NT2/D1 (cell line): ENCODE measurements at regions not wholly inside any gene's neighbourhood (a gene's known extent, or its start where the extent isn't known, plus 50 kb on each side); places are given as distances from the start of the nearest gene placed in this dataset.

Experiments used
- DNase-seq: peaks from one replicate; pipeline ENCODE4 v3.0.0-alpha.2; 2011; ENCODE audit warnings: low read depth, low spot score
- H3K27me3 ChIP-seq: 2 replicates; pipeline ENCODE4 v1.6.0; 2011; ENCODE audit warnings: mild to moderate bottlenecking; ENCODE audit not compliant: insufficient read length, insufficient read depth
- H3K36me3 ChIP-seq: 2 replicates; pipeline ENCODE4 v1.6.1; 2011; ENCODE audit warnings: mild to moderate bottlenecking, low read length, mixed read lengths; ENCODE audit not compliant: insufficient read depth, insufficient read length
- H3K4me1 ChIP-seq: 2 replicates; pipeline ENCODE4 v1.5.1; 2011; ENCODE audit not compliant: insufficient read depth, insufficient read length
- H3K4me3 ChIP-seq: 2 replicates; pipeline ENCODE4 v1.5.1; 2011; ENCODE audit warnings: low read depth; ENCODE audit not compliant: insufficient read length
- H3K9ac ChIP-seq: 2 replicates; pipeline ENCODE4 v1.6.0; 2011; ENCODE audit warnings: low read depth; ENCODE audit not compliant: insufficient read length
- H3K9me3 ChIP-seq: 2 replicates; pipeline ENCODE4 v1.5.1; 2011; ENCODE audit warnings: mild to moderate bottlenecking, low read length; ENCODE audit not compliant: insufficient read depth
- SUZ12 ChIP-seq: IDR thresholded peaks from 2 replicates; pipeline ENCODE4 v1.6.1; 2011; ENCODE audit not compliant: insufficient read length, insufficient read depth; ENCODE audit errors: extremely low read depth
- YY1 ChIP-seq: IDR thresholded peaks from 2 replicates; pipeline ENCODE4 v1.6.1; 2011; ENCODE audit not compliant: insufficient read length, insufficient read depth
- ZNF274 ChIP-seq: IDR thresholded peaks from 2 replicates; pipeline ENCODE4 v1.6.1; 2011; ENCODE audit warnings: mild to moderate bottlenecking, low read depth, low read length

DNA sequence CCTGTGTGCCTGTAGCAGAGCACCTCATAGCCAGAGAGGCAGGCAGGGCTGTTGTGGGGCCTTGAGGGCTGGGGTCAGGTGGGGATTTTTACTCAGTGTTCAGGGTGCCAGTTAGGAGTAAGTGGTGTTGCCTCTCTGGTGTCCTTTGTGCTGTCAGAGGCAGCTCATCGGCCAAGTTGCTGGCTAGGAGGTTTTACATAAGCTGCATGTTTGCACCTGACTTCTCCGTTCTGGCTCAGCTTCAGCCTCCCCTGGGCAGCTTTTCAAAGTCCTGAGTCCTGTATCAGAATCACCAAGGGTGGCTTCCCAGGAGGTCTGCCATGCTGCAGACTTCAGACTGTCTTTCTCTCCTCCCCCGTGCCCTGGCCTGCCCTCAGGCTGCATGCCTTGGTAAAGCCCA is 242.6 kb upstream of the TPM1 start:
- H3K9me3 ChIP-seq, result no peaks in the 10 kb centered on the region
- no peak for DNase-seq
- H3K27me3 ChIP-seq, result no peaks in the 10 kb centered on the region
- H3K9ac ChIP-seq, result no peak overlapping the region
- peaks cover 10% of the 10 kb centered on the region for H3K4me1 ChIP-seq
- no peak overlapping the region for H3K4me3 ChIP-seq
- TF ChIP-seq SUZ12, result no peak
- no peak for TF ChIP-seq YY1
- TF ChIP-seq ZNF274, result no peak
- peaks cover 29% of the 10 kb centered on the region for H3K36me3 ChIP-seq

DNA sequence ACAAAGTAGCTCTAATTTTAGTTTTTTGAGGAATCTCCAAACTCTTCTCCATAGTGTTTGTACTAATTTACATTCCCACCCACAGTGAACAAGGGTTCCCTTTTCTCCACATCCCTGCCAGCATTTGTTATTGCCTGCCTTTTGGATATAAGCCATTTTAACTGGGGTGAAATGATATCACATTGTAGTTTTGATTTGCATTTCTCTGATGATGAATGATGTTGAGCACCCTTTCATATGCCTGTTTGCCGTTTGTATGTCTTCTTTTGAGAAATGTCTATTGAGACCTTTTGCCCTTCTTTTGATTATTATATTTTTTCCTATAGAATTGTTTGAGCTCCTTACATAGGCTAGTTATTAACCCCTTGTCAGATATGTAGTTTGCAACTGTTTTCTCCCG is 239.9 kb upstream of the TPM1 start:
- Histone ChIP-seq H3K9me3 (no peaks in the 10 kb centered on the region), H3K36me3 (peaks cover 32% of the 10 kb centered on the region), H3K4me3 (no peak overlapping the region), H3K27me3 (no peaks in the 10 kb centered on the region), H3K4me1 (peaks cover 11% of the 10 kb centered on the region), H3K9ac (no peak overlapping the region)
- DNase-seq, result no peak
- TF ChIP-seq ZNF274 (no peak), SUZ12 (no peak), YY1 (no peak)

DNA sequence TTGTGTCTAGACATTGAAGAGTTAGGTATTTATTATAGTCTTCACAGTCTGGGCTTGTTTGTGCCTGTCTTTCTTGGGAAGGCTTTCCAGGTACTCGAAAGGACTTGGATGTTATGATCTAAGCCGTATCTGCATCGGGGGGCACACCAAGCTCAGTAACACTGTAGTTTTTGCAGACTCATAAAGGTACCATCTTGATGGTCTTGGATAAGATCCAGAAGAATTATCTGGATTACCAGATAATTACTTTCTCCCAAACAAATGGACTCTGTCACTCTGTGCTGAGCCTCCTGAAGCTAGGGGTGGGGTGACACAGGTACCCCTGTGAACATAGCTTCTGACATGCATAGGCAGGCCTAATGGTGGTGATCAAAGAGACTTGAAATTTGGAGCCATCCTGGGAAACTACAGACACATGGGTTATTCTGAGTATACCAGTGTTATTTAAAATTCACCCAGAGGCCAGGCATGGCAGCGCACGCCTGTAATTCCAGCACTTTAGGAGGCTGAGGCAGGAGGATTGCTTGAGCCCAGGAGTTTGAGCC is 238.6 kb upstream of the TPM1 start:
- Histone ChIP-seq H3K27me3 (no peaks in the 10 kb centered on the region), H3K9me3 (no peaks in the 10 kb centered on the region), H3K4me1 (peaks cover 12% of the 10 kb centered on the region), H3K9ac (no peak overlapping the region), H3K36me3 (peaks cover 31% of the 10 kb centered on the region), H3K4me3 (no peak overlapping the region)
- no peak for DNase-seq
- TF ChIP-seq ZNF274, result no peak
- TF ChIP-seq SUZ12, result no peak
- no peak for TF ChIP-seq YY1

DNA sequence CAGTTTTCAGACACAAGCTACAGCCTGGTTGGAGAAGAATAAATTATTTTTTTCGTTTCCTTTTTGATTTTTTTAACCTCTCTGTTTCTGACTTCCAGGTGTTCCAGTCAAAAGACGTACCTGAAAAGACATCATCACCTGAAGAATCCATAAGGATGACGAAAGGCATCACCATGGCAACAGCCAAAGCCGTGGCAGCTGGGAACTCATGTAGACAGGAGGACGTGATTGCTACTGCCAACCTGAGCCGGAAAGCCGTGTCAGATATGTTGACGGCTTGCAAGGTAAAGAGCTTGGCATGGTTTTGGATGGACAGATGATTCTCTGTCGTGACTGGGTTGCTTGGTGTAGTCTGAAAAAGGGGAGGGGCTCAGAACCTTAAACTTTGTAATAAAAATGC is 237.0 kb upstream of the TPM1 start:
- H3K27me3 ChIP-seq, result no peaks in the 10 kb centered on the region
- H3K9me3 ChIP-seq, result no peaks in the 10 kb centered on the region
- peaks cover 20% of the 10 kb centered on the region for H3K4me1 ChIP-seq
- no peak for DNase-seq
- no peak for TF ChIP-seq ZNF274
- TF ChIP-seq YY1, result no peak
- TF ChIP-seq SUZ12, result no peak
- H3K36me3 ChIP-seq, result peaks cover 25% of the 10 kb centered on the region
- no peak overlapping the region for H3K4me3 ChIP-seq
- H3K9ac ChIP-seq, result no peak overlapping the region

DNA sequence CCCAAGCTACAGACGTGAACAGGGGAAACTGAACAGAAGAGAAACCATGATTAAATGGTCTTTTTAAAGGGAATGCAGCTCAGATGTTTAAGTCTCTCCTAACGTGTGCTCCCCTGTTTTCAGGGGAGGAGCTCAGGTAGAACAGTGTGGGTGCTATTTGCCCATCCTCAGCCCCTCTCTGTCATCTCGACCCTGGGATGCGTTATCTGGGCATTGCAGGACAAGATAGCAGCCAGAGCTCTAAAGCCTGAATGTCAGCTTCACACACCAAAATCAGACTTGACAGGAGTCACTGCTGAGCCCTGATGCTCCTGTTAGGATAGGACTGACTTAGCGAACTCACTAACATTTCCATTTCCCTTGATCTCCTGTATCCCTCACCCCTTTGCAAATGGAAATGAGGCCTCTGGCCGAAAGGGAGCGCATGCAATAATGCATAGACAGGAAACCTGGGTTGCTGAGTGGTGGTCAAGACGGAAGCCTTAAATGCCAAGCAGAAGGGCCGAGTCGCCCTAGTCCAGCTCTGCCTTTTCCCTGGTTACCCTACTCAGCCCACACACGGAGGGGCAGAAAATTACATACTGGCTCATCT is 234.9 kb upstream of the TPM1 start:
- no peaks in the 10 kb centered on the region for H3K27me3 ChIP-seq
- peaks cover 20% of the 10 kb centered on the region for H3K4me1 ChIP-seq
- no peak for TF ChIP-seq SUZ12
- no peak for TF ChIP-seq ZNF274
- TF ChIP-seq YY1, result no peak
- H3K9me3 ChIP-seq, result no peaks in the 10 kb centered on the region
- DNase-seq, result peak; percentile 36
- no peak overlapping the region for H3K4me3 ChIP-seq
- no peak overlapping the region for H3K9ac ChIP-seq
- H3K36me3 ChIP-seq, result peaks cover 24% of the 10 kb centered on the region

DNA sequence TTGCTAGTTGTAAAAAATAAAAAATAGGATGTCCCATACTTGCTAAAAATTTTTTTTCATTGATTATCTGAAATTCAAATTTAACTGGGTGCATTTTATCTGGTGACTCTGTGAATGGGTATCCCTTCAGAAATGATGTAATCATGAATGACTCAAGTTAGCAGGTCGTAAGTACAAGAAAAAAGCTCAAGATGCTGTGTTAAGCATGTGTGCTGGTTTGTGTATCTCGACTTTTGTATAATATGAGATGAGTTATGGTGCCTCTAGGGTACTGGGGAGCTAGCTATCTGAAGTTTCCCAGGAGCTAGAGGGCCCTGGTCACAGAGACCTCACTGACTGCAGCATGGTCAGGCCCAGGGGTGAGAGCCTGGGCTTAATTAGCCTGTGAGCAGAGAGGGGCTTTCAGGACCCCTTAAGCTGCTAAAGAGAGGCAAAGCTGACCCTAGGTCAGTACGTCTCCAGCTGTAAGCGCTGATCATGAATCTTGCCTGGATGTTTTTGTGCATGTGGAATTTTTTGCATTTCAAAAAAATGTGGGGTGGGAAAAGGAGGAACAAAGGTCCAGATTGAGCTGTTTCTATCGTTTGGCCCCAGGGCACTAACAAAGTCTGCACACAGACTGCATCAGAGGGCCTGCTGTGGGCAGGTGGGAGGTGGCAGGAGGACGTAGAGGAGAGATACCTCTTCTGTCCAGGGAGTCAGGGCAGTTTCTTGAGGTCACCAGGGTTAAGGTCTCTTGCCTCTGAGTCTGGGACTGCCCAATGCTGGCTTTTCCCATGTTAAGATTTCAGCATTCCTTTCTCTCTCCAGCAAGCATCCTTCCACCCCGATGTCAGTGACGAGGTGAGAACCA is 233.2 kb upstream of the TPM1 start:
- no peaks in the 10 kb centered on the region for H3K9me3 ChIP-seq
- peaks cover 24% of the 10 kb centered on the region for H3K36me3 ChIP-seq
- TF ChIP-seq ZNF274 (no peak), SUZ12 (no peak), YY1 (no peak)
- no peak overlapping the region for H3K9ac ChIP-seq
- H3K4me1 ChIP-seq, result peaks cover 20% of the 10 kb centered on the region
- no peak for DNase-seq
- no peak overlapping the region for H3K4me3 ChIP-seq
- H3K27me3 ChIP-seq, result no peaks in the 10 kb centered on the region

DNA sequence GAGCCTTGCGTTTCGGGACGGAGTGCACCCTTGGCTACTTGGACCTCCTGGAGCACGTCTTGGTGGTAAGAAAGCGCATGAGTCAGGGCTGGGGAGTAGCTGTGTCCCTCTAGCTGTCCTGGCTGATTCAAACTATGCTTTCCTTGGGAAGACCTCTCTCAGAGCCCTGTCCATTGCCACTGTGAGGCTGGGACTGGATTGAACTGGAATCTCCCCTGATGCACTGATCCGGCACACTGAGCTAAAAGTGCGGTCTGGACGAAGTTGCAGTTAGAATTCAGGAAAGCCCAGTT is 232.6 kb upstream of the TPM1 start:
- H3K9me3 ChIP-seq, result no peaks in the 10 kb centered on the region
- H3K36me3 ChIP-seq, result peaks cover 21% of the 10 kb centered on the region
- no peak overlapping the region for H3K4me3 ChIP-seq
- no peak overlapping the region for H3K9ac ChIP-seq
- DNase-seq, result no peak
- TF ChIP-seq YY1, result no peak
- TF ChIP-seq SUZ12, result no peak
- no peak for TF ChIP-seq ZNF274
- no peaks in the 10 kb centered on the region for H3K27me3 ChIP-seq
- H3K4me1 ChIP-seq, result peaks cover 20% of the 10 kb centered on the region
